Endodermal cell (in vitro differentiated cells): ENCODE measurements at regions not wholly inside any gene's neighbourhood (a gene's known extent, or its start where the extent isn't known, plus 50 kb on each side); places are given as distances from the start of the nearest gene placed in this dataset.

Experiments
- DNase-seq: peaks from one replicate; pipeline ENCODE4 v3.0.0-alpha.2; 2017
- H3K27ac ChIP-seq: 2 replicates; pipeline ENCODE4 v1.5.1; 2013; ENCODE audit warnings: mild to moderate bottlenecking, low read depth, low read length, moderate library complexity
- H3K27me3 ChIP-seq: 2 replicates; pipeline ENCODE4 v1.6.1; 2013; ENCODE audit warnings: mild to moderate bottlenecking, low read length, moderate library complexity; ENCODE audit not compliant: insufficient read depth, control insufficient read depth, poor library complexity, severe bottlenecking
- H3K36me3 ChIP-seq: 2 replicates; pipeline ENCODE4 v1.7.0; 2013; ENCODE audit warnings: mild to moderate bottlenecking, low read length, moderate library complexity; ENCODE audit not compliant: control insufficient read depth, insufficient read depth
- H3K4me1 ChIP-seq: one replicate; pipeline ENCODE4 v1.7.0; 2013; ENCODE audit warnings: low read length; ENCODE audit not compliant: control insufficient read depth, insufficient read depth
- H3K4me3 ChIP-seq: 2 replicates; pipeline ENCODE4 v1.5.1; 2013; ENCODE audit warnings: mild to moderate bottlenecking, low read length, moderate library complexity
- H3K9ac ChIP-seq: 2 replicates; pipeline ENCODE4 v1.6.1; 2013; ENCODE audit warnings: mild to moderate bottlenecking, low read length, moderate library complexity; ENCODE audit not compliant: poor library complexity, severe bottlenecking; ENCODE audit errors: extremely low read depth
- H3K9me3 ChIP-seq: 2 replicates; pipeline ENCODE4 v1.6.1; 2013; ENCODE audit warnings: mild to moderate bottlenecking, low read length, moderate library complexity; ENCODE audit not compliant: control insufficient read depth
- H3K27ac Mint-ChIP-seq: 2 replicates; pipeline ENCODE4 v1.8.0; 2020; ENCODE audit warnings: mixed read lengths
- H3K27me3 Mint-ChIP-seq: 2 replicates; pipeline ENCODE4 v1.8.0; 2021; ENCODE audit warnings: mild to moderate bottlenecking, mixed read lengths; ENCODE audit not compliant: insufficient read depth
- H3K36me3 Mint-ChIP-seq: 2 replicates; pipeline ENCODE4 v1.8.0; 2020; ENCODE audit warnings: low read depth, mixed read lengths
- H3K4me1 Mint-ChIP-seq: 2 replicates; pipeline ENCODE4 v1.8.0; 2020; ENCODE audit warnings: mixed read lengths
- H3K4me3 Mint-ChIP-seq: 2 replicates; pipeline ENCODE4 v1.8.0; 2020; ENCODE audit warnings: mild to moderate bottlenecking, moderate library complexity, mixed read lengths
- H3K9me3 Mint-ChIP-seq: 2 replicates; pipeline ENCODE4 v1.8.0; 2020; ENCODE audit warnings: mild to moderate bottlenecking, mixed read lengths
- CTCF ChIP-seq: fragments of 200-600 bp; sonication (generic); conservative IDR thresholded peaks from 2 replicates; pipeline ENCODE4 v1.5.0; 2021; ENCODE audit warnings: antibody characterized with exemption, mild to moderate bottlenecking
- WGBS, 2 experiments: methylation state at CpG; one replicate each; pipeline versions ENCODE4 v1.1.5 to v1.1.7; 2013; ENCODE audit warnings: missing lambda C conversion rate in 2 of 2, mixed read lengths in 1 of 2; ENCODE audit not compliant: insufficient coverage in 1 of 2, insufficient read length in 1 of 2; 5-methylcytosine and 5-hydroxymethylcytosine counted together

GRCh38 chr2:107657049-107657448 lies 169.6 kb upstream of the RGPD4 start:
- WGBS, 2 experiments = 90 to 92% methylated on average over 2 of the region's 3 CpGs
- H3K9me3 ChIP-seq = peaks cover 45% of the 10 kb centered on the region
- H3K4me1 ChIP-seq = no peaks in the 10 kb centered on the region
- H3K36me3 Mint-ChIP-seq = no peaks in the 10 kb centered on the region
- H3K4me3 ChIP-seq = no peak overlapping the region
- no peaks in the 10 kb centered on the region for H3K27me3 Mint-ChIP-seq
- no peak for DNase-seq
- H3K4me3 Mint-ChIP-seq = no peak overlapping the region
- H3K27ac ChIP-seq = no peak overlapping the region
- H3K9ac ChIP-seq = no peak overlapping the region
- no peaks in the 10 kb centered on the region for H3K36me3 ChIP-seq
- no peaks in the 10 kb centered on the region for H3K27me3 ChIP-seq
- H3K4me1 Mint-ChIP-seq = no peaks in the 10 kb centered on the region
- H3K9me3 Mint-ChIP-seq = peaks cover 15% of the 10 kb centered on the region
- no peak for TF ChIP-seq CTCF
- no peak overlapping the region for H3K27ac Mint-ChIP-seq

DNA sequence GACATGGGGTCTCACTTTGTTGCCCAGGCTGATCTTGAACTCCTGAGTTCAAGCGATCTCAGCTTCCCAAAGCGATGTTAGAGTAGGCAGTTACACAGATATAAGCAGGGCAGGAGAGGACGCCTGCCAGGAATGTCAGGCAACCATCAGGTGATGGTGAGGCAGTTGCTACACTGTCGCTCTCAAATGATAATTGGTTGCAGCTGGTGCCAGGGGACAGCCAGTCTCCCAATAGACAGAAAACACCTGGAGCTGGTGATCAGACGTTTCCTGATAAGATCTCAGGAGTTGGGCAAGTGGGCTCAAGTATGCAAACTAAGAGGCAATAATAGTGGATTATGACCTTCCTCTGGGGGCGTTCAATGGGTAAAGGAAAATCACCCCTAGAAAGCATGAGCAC lies 163.1 kb upstream of the RGPD4 start:
- no peaks in the 10 kb centered on the region for H3K4me1 ChIP-seq
- no peak overlapping the region for H3K27ac ChIP-seq
- peaks cover 2% of the 10 kb centered on the region for H3K9me3 Mint-ChIP-seq
- H3K9me3 ChIP-seq = peaks cover 28% of the 10 kb centered on the region
- 90 to 91% methylated on average over 5 to 6 of the region's 6 CpGs for WGBS, 2 experiments
- H3K27ac Mint-ChIP-seq = no peak overlapping the region
- H3K27me3 ChIP-seq = no peaks in the 10 kb centered on the region
- H3K4me3 Mint-ChIP-seq = no peak overlapping the region
- H3K4me3 ChIP-seq = no peak overlapping the region
- no peaks in the 10 kb centered on the region for H3K27me3 Mint-ChIP-seq
- no peak for TF ChIP-seq CTCF
- DNase-seq = no peak
- no peaks in the 10 kb centered on the region for H3K36me3 Mint-ChIP-seq
- no peak overlapping the region for H3K9ac ChIP-seq
- no peaks in the 10 kb centered on the region for H3K4me1 Mint-ChIP-seq
- no peaks in the 10 kb centered on the region for H3K36me3 ChIP-seq

DNA sequence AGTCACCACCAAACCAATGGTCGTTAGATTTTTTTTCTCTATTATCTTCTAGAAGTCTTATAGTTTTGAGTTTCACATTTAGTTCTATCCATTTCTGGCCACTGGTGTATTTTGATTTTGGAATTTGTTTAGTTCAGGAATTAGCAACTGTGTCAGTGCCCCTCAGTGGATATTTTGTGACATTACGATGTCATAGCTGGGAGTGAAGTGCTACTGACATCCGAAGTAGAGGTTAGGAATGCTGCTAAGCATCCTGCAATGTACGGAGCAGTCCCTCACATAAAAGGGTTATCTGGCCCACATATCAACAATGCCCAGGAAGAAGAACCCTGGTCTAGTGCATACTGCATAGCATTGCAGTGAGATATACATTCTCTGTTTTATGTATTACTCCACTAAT lies 157.4 kb upstream of the RGPD4 start:
- Histone ChIP-seq H3K4me1 (no peaks in the 10 kb centered on the region), H3K4me3 (no peak overlapping the region), H3K36me3 (no peaks in the 10 kb centered on the region), H3K27ac (no peak overlapping the region), H3K27me3 (no peaks in the 10 kb centered on the region), H3K9ac (no peak overlapping the region), H3K9me3 (peaks cover 16% of the 10 kb centered on the region)
- Mint-ChIP-seq H3K9me3 (peaks cover 22% of the 10 kb centered on the region), H3K4me3 (no peak overlapping the region), H3K36me3 (peaks cover 3% of the 10 kb centered on the region), H3K4me1 (no peaks in the 10 kb centered on the region), H3K27me3 (no peaks in the 10 kb centered on the region), H3K27ac (no peak overlapping the region)
- TF ChIP-seq CTCF = peak; percentile 53
- DNase-seq = no peak
- 58 to 79% methylated on average over 2 to 4 of the region's 4 CpGs for WGBS, 2 experiments
